B cell (primary cell): ENCODE measurements at regions not wholly inside any gene's neighbourhood (a gene's known extent, or its start where the extent isn't known, plus 50 kb on each side); places are given as distances from the start of the nearest gene placed in this dataset.

Experiments
- CTCF ChIP-seq: fragments of 200-600 bp; IDR thresholded peaks from one replicate; pipeline ENCODE4 v1.8.0; 2022; ENCODE audit warnings: antibody characterized with exemption, mild to moderate bottlenecking
- EZH2 ChIP-seq: IDR thresholded peaks from 2 replicates; pipeline ENCODE4 v1.6.1; 2012; ENCODE audit warnings: borderline replicate concordance, low read depth, mild to moderate bottlenecking, moderate library complexity, low read length; ENCODE audit not compliant: insufficient read depth, poor library complexity, severe bottlenecking

DNA sequence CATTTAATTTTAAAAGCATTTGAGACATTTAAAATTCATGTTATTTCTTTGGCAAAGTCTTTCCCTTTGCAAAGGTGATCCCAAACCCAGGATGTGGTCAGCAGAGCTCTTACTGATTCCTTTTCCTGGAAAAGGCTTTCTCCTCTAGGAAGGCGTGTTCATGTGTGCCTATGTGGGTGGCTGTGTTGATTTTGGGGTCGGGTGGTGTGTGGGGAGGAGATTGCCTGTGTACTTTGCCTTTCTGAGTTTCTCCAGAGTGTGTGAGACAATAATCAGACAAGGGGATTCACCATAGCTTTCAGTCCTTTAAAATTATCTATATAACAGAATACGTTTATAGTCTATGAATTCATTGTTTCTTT, 173.2 kb downstream of the SOCS6 start:
- TF ChIP-seq CTCF (no peak), EZH2 (no peak)
